BE2C (cell line): ENCODE measurements at regions not wholly inside any gene's neighbourhood (a gene's known extent, or its start where the extent isn't known, plus 50 kb on each side); places are given as distances from the start of the nearest gene placed in this dataset.

Experiments
- DNase-seq: peaks from one replicate; pipeline ENCODE4 v3.0.0-alpha.2; 2020
- H3K27me3 ChIP-seq: fragments of 250-450 bp; sonication (Bioruptor Pico); 2 replicates; pipeline ENCODE4 v1.5.1; 2020; ENCODE audit warnings: mild to moderate bottlenecking
- H3K36me3 ChIP-seq: fragments of 250-450 bp; sonication (Bioruptor Pico); 2 replicates; pipeline ENCODE4 v1.5.1; 2020; ENCODE audit warnings: mild to moderate bottlenecking
- H3K4me1 ChIP-seq: fragments of 250-450 bp; sonication (Bioruptor Pico); 2 replicates; pipeline ENCODE4 v1.5.1; 2020
- H3K4me3 ChIP-seq: 2 replicates; pipeline ENCODE4 v1.5.1; 2011; ENCODE audit warnings: low read depth, low read length
- H3K9me3 ChIP-seq: fragments of 250-450 bp; sonication (Bioruptor Pico); 2 replicates; pipeline ENCODE4 v1.5.1; 2020
- CTCF ChIP-seq: IDR thresholded peaks from 2 replicates; pipeline ENCODE4 v1.5.1; 2012; ENCODE audit warnings: mild to moderate bottlenecking, low read depth, low read length

DNA sequence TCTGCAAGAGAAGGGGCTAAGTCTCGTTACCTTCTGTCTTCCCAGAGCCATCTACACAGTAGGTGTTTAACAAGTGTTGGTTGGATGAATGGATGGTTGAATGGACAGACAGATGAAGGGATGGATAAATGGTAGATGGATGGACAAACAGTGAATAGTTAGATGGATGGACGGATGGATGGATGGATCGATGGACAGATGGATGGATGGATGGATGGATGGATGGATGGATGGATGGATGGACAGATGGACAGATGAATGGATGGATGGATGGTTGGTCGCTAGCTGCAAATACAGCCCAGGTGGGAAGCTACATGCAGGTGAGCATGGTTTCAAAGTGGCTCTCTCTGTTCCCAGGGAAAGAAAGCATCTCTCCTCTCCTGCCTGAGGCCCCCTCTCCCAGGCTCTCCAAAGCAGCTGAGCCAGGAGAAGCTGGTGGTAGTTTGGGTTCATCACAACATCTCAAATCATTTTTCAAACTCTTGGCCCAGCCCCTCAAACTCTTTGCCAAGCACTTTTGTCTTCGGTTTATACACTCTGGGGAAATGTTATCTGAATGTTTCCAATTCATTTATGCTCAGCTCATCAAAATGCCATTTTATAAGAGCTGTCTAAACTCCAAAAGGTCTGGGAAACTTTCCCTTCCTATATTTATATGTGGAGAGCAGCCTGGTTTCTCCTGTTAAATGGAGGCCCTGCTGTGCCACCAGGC lies 192.7 kb downstream of the ANAPC1 start:
- no peaks in the 10 kb centered on the region for H3K9me3 ChIP-seq
- no peak for DNase-seq
- H3K27me3 ChIP-seq = no peaks in the 10 kb centered on the region
- H3K36me3 ChIP-seq = no peaks in the 10 kb centered on the region
- no peak for TF ChIP-seq CTCF
- no peaks in the 10 kb centered on the region for H3K4me1 ChIP-seq
- H3K4me3 ChIP-seq = no peak overlapping the region

DNA sequence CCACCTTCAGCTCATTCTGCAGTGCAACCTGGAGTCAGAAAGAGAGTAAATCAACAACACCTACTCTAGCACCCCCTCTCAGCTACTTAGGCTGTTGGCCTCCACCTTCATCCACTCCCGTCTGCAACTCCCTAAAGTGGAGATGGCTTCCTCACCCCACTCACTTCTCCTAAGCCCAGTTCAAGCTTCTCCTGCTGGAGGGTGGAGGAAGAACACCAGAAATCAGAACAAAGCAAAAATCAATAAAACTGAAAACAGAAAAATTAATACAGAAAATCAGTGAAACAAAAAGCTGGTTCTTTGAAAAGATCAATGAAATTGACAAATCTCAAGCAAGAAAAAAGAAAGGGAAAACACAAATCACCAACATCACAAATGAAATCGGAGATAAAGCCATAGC lies 191.7 kb downstream of the ANAPC1 start:
- no peak for DNase-seq
- no peaks in the 10 kb centered on the region for H3K9me3 ChIP-seq
- H3K36me3 ChIP-seq = no peaks in the 10 kb centered on the region
- H3K4me3 ChIP-seq = no peak overlapping the region
- H3K27me3 ChIP-seq = no peaks in the 10 kb centered on the region
- peak; percentile 4; the same call in 1 of the 2 replicates for TF ChIP-seq CTCF
- H3K4me1 ChIP-seq = no peaks in the 10 kb centered on the region

DNA sequence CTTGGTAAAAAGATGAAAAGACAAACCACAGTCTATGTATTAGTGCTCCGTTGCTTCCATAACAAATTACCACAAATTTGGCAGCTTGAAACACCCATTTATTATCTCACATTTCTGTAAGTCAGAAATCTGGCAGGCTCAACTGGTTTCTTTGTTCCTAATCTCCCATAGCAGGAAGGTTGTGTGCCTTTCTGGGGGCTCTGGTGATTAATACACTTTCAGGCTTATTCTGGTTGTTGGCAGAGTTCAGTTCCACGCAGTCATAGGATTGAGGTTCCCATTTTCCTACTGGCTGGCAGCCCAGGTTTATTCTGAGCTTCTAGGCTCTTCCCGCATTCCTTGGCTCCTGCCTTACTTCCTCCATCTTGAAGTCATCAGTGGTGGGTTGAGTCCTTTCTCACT lies 189.3 kb downstream of the ANAPC1 start:
- H3K27me3 ChIP-seq = no peaks in the 10 kb centered on the region
- DNase-seq = no peak
- no peak overlapping the region for H3K4me3 ChIP-seq
- H3K4me1 ChIP-seq = 0 out of 2 replicates have a peak, but pooled peaks cover 4% of the 10 kb centered on the region
- H3K36me3 ChIP-seq = no peaks in the 10 kb centered on the region
- no peak for TF ChIP-seq CTCF
- no peaks in the 10 kb centered on the region for H3K9me3 ChIP-seq

DNA sequence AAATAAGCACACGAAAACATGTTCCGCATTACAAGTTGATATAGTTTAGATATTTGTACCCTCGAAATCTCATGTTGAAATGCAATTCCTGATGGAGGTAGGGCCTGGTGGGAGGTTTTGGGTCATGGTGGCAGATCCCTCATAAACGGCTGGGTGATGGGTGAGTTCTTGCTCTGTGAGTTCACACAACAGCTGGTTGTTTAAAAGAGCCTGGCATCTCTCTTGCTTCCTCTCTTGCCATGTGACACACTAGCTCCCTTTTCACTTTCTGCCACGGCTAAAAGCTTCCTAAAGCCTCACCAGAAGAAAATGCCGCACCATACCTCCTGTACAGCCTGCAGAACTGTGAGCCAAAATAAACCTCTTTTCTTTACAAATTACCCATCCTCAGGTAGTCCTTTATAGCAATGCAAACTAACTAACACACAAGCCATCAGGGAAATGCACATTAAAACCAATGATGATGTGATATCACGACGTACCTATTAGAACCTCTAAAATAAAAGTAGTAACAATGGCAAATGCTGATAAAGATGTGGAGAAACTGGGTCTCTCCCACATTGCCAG lies 188.5 kb downstream of the ANAPC1 start:
- Histone ChIP-seq H3K36me3 (no peaks in the 10 kb centered on the region), H3K4me1 (0 out of 2 replicates have a peak, but pooled peaks cover 4% of the 10 kb centered on the region), H3K4me3 (no peak overlapping the region), H3K9me3 (no peaks in the 10 kb centered on the region), H3K27me3 (no peaks in the 10 kb centered on the region)
- no peak for TF ChIP-seq CTCF
- no peak for DNase-seq

GRCh38 chr2:111696226-111696625 lies 187.8 kb downstream of the ANAPC1 start:
- 0 out of 2 replicates have a peak, but pooled peaks cover 4% of the 10 kb centered on the region for H3K4me1 ChIP-seq

More at GRCh38 chr2:111696226-111696625, 187.8 kb downstream of the ANAPC1 start:
- no peak overlapping the region for H3K4me3 ChIP-seq
- no peaks in the 10 kb centered on the region for H3K36me3 ChIP-seq
- no peaks in the 10 kb centered on the region for H3K27me3 ChIP-seq
- no peak for TF ChIP-seq CTCF
- H3K9me3 ChIP-seq = no peaks in the 10 kb centered on the region
- no peak for DNase-seq
